Adipocyte (in vitro differentiated cells): ENCODE measurements at regions not wholly inside any gene's neighbourhood (a gene's known extent, or its start where the extent isn't known, plus 50 kb on each side); places are given as distances from the start of the nearest gene placed in this dataset.

ENCODE experiments used
- DNase-seq: peaks from one replicate; pipeline ENCODE4 v3.0.0-alpha.2; 2015; ENCODE audit warnings: low read depth
- H3K27me3 ChIP-seq: replicated peaks from 2 replicates; pipeline ENCODE4 v1.7.0; 2013; ENCODE audit warnings: mild to moderate bottlenecking, low read length, moderate library complexity; ENCODE audit not compliant: control insufficient read depth, insufficient read depth
- H3K36me3 ChIP-seq: 2 replicates; pipeline ENCODE4 v1.7.0; 2013; ENCODE audit warnings: low read length, mild to moderate bottlenecking, moderate library complexity; ENCODE audit not compliant: control insufficient read depth, insufficient read depth, severe bottlenecking
- H3K4me1 ChIP-seq: 2 replicates; pipeline ENCODE4 v1.7.0; 2013; ENCODE audit warnings: mild to moderate bottlenecking, low read length, moderate library complexity; ENCODE audit not compliant: control insufficient read depth, insufficient read depth
- H3K4me3 ChIP-seq: 2 replicates; pipeline ENCODE4 v1.7.0; 2013; ENCODE audit warnings: mild to moderate bottlenecking, low read length, moderate library complexity
- H3K9ac ChIP-seq: 2 replicates; pipeline ENCODE4 v1.7.0; 2013; ENCODE audit warnings: mild to moderate bottlenecking, low read length, moderate library complexity
- H3K9me3 ChIP-seq: 2 replicates; pipeline ENCODE4 v1.7.0; 2013; ENCODE audit warnings: mild to moderate bottlenecking, low read length, moderate library complexity; ENCODE audit not compliant: control insufficient read depth

GRCh38 chr5:118565335-118565971 lies 422.9 kb downstream of the DTWD2 start:
- Histone ChIP-seq H3K4me3 (no peak overlapping the region), H3K36me3 (no peaks in the 10 kb centered on the region), H3K4me1 (peaks cover 7% of the 10 kb centered on the region), H3K9ac (no peak overlapping the region), H3K27me3 (no peaks in the 10 kb centered on the region), H3K9me3 (no peaks in the 10 kb centered on the region)
- no peak for DNase-seq

GRCh38 chr5:118561971-118562370 lies 426.4 kb downstream of the DTWD2 start:
- Histone ChIP-seq H3K27me3 (no peaks in the 10 kb centered on the region), H3K4me3 (no peak overlapping the region), H3K9ac (no peak overlapping the region), H3K9me3 (no peaks in the 10 kb centered on the region), H3K36me3 (no peaks in the 10 kb centered on the region), H3K4me1 (peaks cover 28% of the 10 kb centered on the region)
- DNase-seq, result no peak

GRCh38 chr5:118561235-118561634 lies 427.1 kb downstream of the DTWD2 start:
- peaks cover 35% of the 10 kb centered on the region for H3K4me1 ChIP-seq
- H3K27me3 ChIP-seq, result no peaks in the 10 kb centered on the region
- H3K4me3 ChIP-seq, result no peak overlapping the region
- no peaks in the 10 kb centered on the region for H3K9me3 ChIP-seq
- H3K36me3 ChIP-seq, result no peaks in the 10 kb centered on the region
- H3K9ac ChIP-seq, result no peak overlapping the region
- DNase-seq, result no peak

GRCh38 chr5:118558871-118559270 lies 429.5 kb downstream of the DTWD2 start:
- H3K4me1 ChIP-seq, result peaks cover 39% of the 10 kb centered on the region
- no peaks in the 10 kb centered on the region for H3K9me3 ChIP-seq
- H3K36me3 ChIP-seq, result no peaks in the 10 kb centered on the region
- DNase-seq, result peak; percentile 34
- no peaks in the 10 kb centered on the region for H3K27me3 ChIP-seq
- no peak overlapping the region for H3K4me3 ChIP-seq
- H3K9ac ChIP-seq, result no peak overlapping the region

GRCh38 chr5:118557251-118557661 lies 431.1 kb downstream of the DTWD2 start:
- peak; percentile 42 for DNase-seq
- H3K36me3 ChIP-seq, result no peaks in the 10 kb centered on the region
- peaks cover 51% of the 10 kb centered on the region for H3K4me1 ChIP-seq
- H3K9ac ChIP-seq, result peak overlapping the region; percentile 2
- no peaks in the 10 kb centered on the region for H3K27me3 ChIP-seq
- H3K9me3 ChIP-seq, result no peaks in the 10 kb centered on the region
- no peak overlapping the region for H3K4me3 ChIP-seq

- H3K9me3 ChIP-seq, result no peaks in the 10 kb centered on the region
- H3K27me3 ChIP-seq, result no peaks in the 10 kb centered on the region
- H3K4me3 ChIP-seq, result no peak overlapping the region
- DNase-seq, result no peak
- no peak overlapping the region for H3K9ac ChIP-seq
- peaks cover 56% of the 10 kb centered on the region for H3K4me1 ChIP-seq
- H3K36me3 ChIP-seq, result no peaks in the 10 kb centered on the region
These were observed 431.6 kb downstream of the DTWD2 start for GRCh38 chr5:118556792-118557191.

GRCh38 chr5:118555727-118556126 lies 432.6 kb downstream of the DTWD2 start:
- H3K9me3 ChIP-seq, result no peaks in the 10 kb centered on the region
- H3K36me3 ChIP-seq, result no peaks in the 10 kb centered on the region
- peaks cover 65% of the 10 kb centered on the region for H3K4me1 ChIP-seq
- H3K27me3 ChIP-seq, result no peaks in the 10 kb centered on the region
- no peak for DNase-seq
- no peak overlapping the region for H3K9ac ChIP-seq
- no peak overlapping the region for H3K4me3 ChIP-seq

- H3K36me3 ChIP-seq, result no peaks in the 10 kb centered on the region
- H3K9ac ChIP-seq, result no peak overlapping the region
- H3K4me1 ChIP-seq, result peaks cover 70% of the 10 kb centered on the region
- H3K9me3 ChIP-seq, result no peaks in the 10 kb centered on the region
- no peak for DNase-seq
- H3K27me3 ChIP-seq, result no peaks in the 10 kb centered on the region
- H3K4me3 ChIP-seq, result no peak overlapping the region
These were observed 433.4 kb downstream of the DTWD2 start for GRCh38 chr5:118554981-118555380.

- H3K36me3 ChIP-seq, result no peaks in the 10 kb centered on the region
- no peaks in the 10 kb centered on the region for H3K9me3 ChIP-seq
- no peaks in the 10 kb centered on the region for H3K27me3 ChIP-seq
- no peak overlapping the region for H3K4me3 ChIP-seq
- H3K4me1 ChIP-seq, result peaks cover 74% of the 10 kb centered on the region
- no peak for DNase-seq
- H3K9ac ChIP-seq, result no peak overlapping the region
These were observed 434.1 kb downstream of the DTWD2 start for GRCh38 chr5:118554241-118554640.

- Histone ChIP-seq H3K27me3 (no peaks in the 10 kb centered on the region), H3K4me3 (no peak overlapping the region), H3K36me3 (no peaks in the 10 kb centered on the region), H3K4me1 (peaks cover 76% of the 10 kb centered on the region), H3K9me3 (no peaks in the 10 kb centered on the region), H3K9ac (no peak overlapping the region)
- DNase-seq, result peak; percentile 96
These were observed 434.7 kb downstream of the DTWD2 start for GRCh38 chr5:118553662-118554061.

GRCh38 chr5:118552731-118553360 lies 435.5 kb downstream of the DTWD2 start:
- Histone ChIP-seq H3K9me3 (no peaks in the 10 kb centered on the region), H3K4me3 (no peak overlapping the region), H3K27me3 (no peaks in the 10 kb centered on the region), H3K36me3 (no peaks in the 10 kb centered on the region), H3K9ac (no peak overlapping the region), H3K4me1 (peaks cover 73% of the 10 kb centered on the region)
- DNase-seq, result no peak

- Histone ChIP-seq H3K9me3 (no peaks in the 10 kb centered on the region), H3K4me1 (peaks cover 66% of the 10 kb centered on the region), H3K27me3 (no peaks in the 10 kb centered on the region), H3K36me3 (no peaks in the 10 kb centered on the region), H3K4me3 (no peak overlapping the region), H3K9ac (peak overlapping the region; percentile 19)
- DNase-seq, result no peak
These were observed 436.2 kb downstream of the DTWD2 start for GRCh38 chr5:118552146-118552545.
